H1 (cell line): ENCODE measurements at regions not wholly inside any gene's neighbourhood (a gene's known extent, or its start where the extent isn't known, plus 50 kb on each side); places are given as distances from the start of the nearest gene placed in this dataset.

Source experiments
- ASH2L ChIP-seq: fragments of 200-600, 300-600 bp; sonication (generic); IDR thresholded peaks from one replicate; pipeline ENCODE4 v1.7.1; 2017; ENCODE audit warnings: low read length
- CHD2 ChIP-seq: IDR thresholded peaks from 2 replicates; pipeline ENCODE4 v1.6.1; 2012; ENCODE audit warnings: low read length, improper control_type of control experiment
- KDM1A ChIP-seq: fragments of 200-600, 300-600 bp; sonication (generic); IDR thresholded peaks from 2 replicates; pipeline ENCODE4 v1.7.1; 2016; ENCODE audit warnings: mild to moderate bottlenecking, low read length, borderline replicate concordance
- KDM4A ChIP-seq: IDR thresholded peaks from one replicate; pipeline ENCODE4 v1.7.1; 2012; ENCODE audit warnings: low read depth, mild to moderate bottlenecking, moderate library complexity, low read length, inconsistent platforms; ENCODE audit not compliant: severe bottlenecking
- KDM5A ChIP-seq: fragments of 200-600 bp; IDR thresholded peaks from 2 replicates; pipeline ENCODE4 v1.7.1; 2012; ENCODE audit warnings: mild to moderate bottlenecking, low read length, inconsistent platforms, mixed read lengths
- RBBP5 ChIP-seq: IDR thresholded peaks from 2 replicates; pipeline ENCODE4 v1.7.1; 2012; ENCODE audit warnings: low read depth, mild to moderate bottlenecking, inconsistent platforms, low read length, moderate library complexity, borderline replicate concordance
- TAF1 ChIP-seq: IDR thresholded peaks from 2 replicates; pipeline ENCODE4 v1.6.1; 2011; ENCODE audit warnings: mild to moderate bottlenecking, low read depth, low read length
- TEAD4 ChIP-seq: IDR thresholded peaks from 2 replicates; pipeline ENCODE4 v1.6.1; 2012; ENCODE audit warnings: low read depth, low read length, inconsistent platforms, mixed read lengths

- TF ChIP-seq ASH2L (no peak), KDM5A (no peak), KDM1A (no peak), TEAD4 (no peak), CHD2 (no peak), RBBP5 (no peak), KDM4A (no peak), TAF1 (no peak)
These were observed 99.3 kb downstream of the SINHCAF start (continued) for GRCh38 chr12:31226639-31227038.
